Colonic mucosa (tissue), 4 donors: ENCODE measurements at regions not wholly inside any gene's neighbourhood (a gene's known extent, or its start where the extent isn't known, plus 50 kb on each side); places are given as distances from the start of the nearest gene placed in this dataset.

Experiments used
- DNase-seq: peaks from one replicate; pipeline ENCODE4 v3.0.0-alpha.2; 2020
- H3K27ac ChIP-seq: fragments of 200-600 bp; one replicate; pipeline ENCODE4 v1.8.0; 2021
- H3K27me3 ChIP-seq: fragments of 200-600 bp; one replicate; pipeline ENCODE4 v1.8.0; 2021
- H3K36me3 ChIP-seq: fragments of 200-600 bp; one replicate; pipeline ENCODE4 v1.8.0; 2021
- H3K4me1 ChIP-seq: fragments of 200-600 bp; one replicate; pipeline ENCODE4 v1.8.0; 2021; ENCODE audit warnings: mild to moderate bottlenecking
- H3K4me3 ChIP-seq: fragments of 200-600 bp; one replicate; pipeline ENCODE4 v1.8.0; 2021
- H3K9ac ChIP-seq, 2 donors: one replicate each; pipeline ENCODE4 v1.7.0; 2013; ENCODE audit warnings: control low read depth in 2 of 2, low read depth in 2 of 2, low read length in 2 of 2
- H3K9me3 ChIP-seq: fragments of 200-600 bp; one replicate; pipeline ENCODE4 v1.8.0; 2021
- CTCF ChIP-seq: fragments of 200-600 bp; IDR thresholded peaks from one replicate; pipeline ENCODE4 v1.8.0; 2022; ENCODE audit warnings: antibody characterized with exemption, mild to moderate bottlenecking
- intact Hi-C: fragments of 100-400 bp; cut with DNase I; formaldehyde crosslinking; loops from one replicate; pipeline ENCODE4 v1.14.1; 2022
- donor health status: healthy.
- donor health status: DM: no; HTN: no; CAD: no.
- donor health status: DM: no; HTN: no; CAD: no.

DNA sequence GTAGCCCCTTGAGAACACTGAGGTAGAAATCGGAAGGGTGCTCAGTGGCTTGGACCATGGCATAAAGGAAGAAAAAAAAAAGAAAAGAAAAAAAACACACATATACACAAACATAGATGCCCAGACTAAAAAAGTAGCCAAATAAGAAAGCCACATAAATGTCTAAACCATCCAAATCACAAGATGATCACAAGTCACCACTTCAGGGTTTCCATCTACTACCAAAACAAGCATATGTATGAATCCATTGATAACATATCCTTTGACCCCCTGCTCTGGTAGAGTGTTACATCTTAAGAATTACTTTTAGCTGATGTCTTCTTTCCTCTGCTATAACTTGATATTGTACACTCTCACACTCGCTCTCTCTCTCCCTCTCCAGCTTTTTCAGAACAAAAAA is 245.9 kb downstream of the AHR start:
- Histone ChIP-seq H3K4me1 (no peaks in the 10 kb centered on the region), H3K9me3 (no peaks in the 10 kb centered on the region), H3K27me3 (no peaks in the 10 kb centered on the region), H3K9ac (no peak overlapping the region), H3K4me3 (no peak overlapping the region), H3K27ac (no peak overlapping the region), H3K36me3 (no peaks in the 10 kb centered on the region)
- DNase-seq = no peak
- intact Hi-C loops = loop anchor here (10.0 kb wide), 1 partner anchor 100 kb away; no protein-coding TSS in a partner anchor
- no peak for TF ChIP-seq CTCF

DNA sequence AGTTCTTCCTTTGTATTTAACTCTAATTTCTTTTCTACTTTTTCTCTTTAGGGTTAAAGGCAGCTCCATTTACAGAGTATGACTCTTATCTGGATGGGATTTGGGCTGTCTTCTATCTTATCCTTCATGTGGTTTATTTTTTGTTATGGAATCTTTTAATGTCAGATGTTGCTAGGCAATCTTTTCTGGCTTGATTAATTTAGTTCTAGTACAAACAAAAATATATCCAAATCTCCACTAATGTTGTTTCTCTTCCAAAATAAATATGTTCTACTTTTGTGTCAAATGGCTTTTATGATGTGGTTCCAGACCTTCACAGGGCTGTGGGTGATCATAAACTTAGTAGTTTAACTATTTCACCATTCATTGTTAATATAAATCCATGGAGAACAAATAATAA is 246.9 kb downstream of the AHR start:
- H3K4me3 ChIP-seq = no peak overlapping the region
- no peak overlapping the region for H3K27ac ChIP-seq
- no peaks in the 10 kb centered on the region for H3K36me3 ChIP-seq
- no peaks in the 10 kb centered on the region for H3K4me1 ChIP-seq
- TF ChIP-seq CTCF = no peak
- no peaks in the 10 kb centered on the region for H3K9me3 ChIP-seq
- no peak for DNase-seq
- intact Hi-C loops = loop anchor here (10.0 kb wide), 1 partner anchor 99 kb away; no protein-coding TSS in a partner anchor
- no peaks in the 10 kb centered on the region for H3K27me3 ChIP-seq
- H3K9ac ChIP-seq = no peak overlapping the region

DNA sequence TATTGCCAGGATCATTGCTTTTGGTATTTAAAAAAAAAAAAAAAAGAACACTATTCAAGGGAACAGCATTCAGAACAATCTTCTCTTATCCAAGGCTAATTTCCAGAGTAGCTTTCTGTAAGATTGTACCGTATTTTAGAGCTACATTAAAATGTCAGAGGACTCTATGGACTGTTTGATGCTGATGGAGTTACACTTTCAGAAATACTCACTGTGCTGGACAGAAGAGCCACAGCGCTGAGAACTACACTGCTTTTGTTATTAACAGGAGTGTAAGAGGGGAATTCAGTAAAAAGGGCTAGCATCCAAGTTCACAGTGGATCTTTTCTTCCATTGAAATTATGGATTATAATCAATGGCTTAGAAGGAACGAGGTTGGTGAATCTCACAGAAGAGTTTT is 247.7 kb downstream of the AHR start:
- Histone ChIP-seq H3K9ac (no peak overlapping the region), H3K27ac (no peak overlapping the region), H3K9me3 (no peaks in the 10 kb centered on the region), H3K27me3 (no peaks in the 10 kb centered on the region), H3K36me3 (no peaks in the 10 kb centered on the region), H3K4me3 (no peak overlapping the region), H3K4me1 (no peaks in the 10 kb centered on the region)
- intact Hi-C loops = loop anchor here (10.0 kb wide), 1 partner anchor 99 kb away; no protein-coding TSS in a partner anchor
- no peak for TF ChIP-seq CTCF
- DNase-seq = no peak

DNA sequence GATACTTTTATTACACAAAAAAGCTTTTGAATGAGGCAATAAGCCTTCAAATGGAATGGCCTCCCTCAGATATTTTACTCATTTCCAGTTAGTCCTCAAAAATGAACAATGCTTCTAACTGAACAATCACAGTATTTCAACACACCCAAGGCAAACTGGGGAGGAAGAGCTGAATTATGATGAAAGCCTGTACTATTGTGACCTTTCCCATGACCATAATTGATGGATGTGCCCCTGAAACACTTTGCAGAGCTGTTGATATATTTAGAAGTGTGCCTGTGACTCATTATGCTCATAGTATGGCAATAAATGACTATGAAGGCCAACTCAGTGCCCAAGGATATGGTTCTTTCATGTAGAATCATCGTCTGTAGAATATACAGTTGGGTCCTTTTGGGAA is 248.1 kb downstream of the AHR start:
- Histone ChIP-seq H3K9ac (no peak overlapping the region), H3K36me3 (no peaks in the 10 kb centered on the region), H3K27ac (no peak overlapping the region), H3K4me1 (no peaks in the 10 kb centered on the region), H3K9me3 (no peaks in the 10 kb centered on the region), H3K4me3 (no peak overlapping the region), H3K27me3 (no peaks in the 10 kb centered on the region)
- no peak for TF ChIP-seq CTCF
- no peak for DNase-seq
- intact Hi-C loops = loop anchor here (10.0 kb wide), 1 partner anchor 98 kb away; no protein-coding TSS in a partner anchor

DNA sequence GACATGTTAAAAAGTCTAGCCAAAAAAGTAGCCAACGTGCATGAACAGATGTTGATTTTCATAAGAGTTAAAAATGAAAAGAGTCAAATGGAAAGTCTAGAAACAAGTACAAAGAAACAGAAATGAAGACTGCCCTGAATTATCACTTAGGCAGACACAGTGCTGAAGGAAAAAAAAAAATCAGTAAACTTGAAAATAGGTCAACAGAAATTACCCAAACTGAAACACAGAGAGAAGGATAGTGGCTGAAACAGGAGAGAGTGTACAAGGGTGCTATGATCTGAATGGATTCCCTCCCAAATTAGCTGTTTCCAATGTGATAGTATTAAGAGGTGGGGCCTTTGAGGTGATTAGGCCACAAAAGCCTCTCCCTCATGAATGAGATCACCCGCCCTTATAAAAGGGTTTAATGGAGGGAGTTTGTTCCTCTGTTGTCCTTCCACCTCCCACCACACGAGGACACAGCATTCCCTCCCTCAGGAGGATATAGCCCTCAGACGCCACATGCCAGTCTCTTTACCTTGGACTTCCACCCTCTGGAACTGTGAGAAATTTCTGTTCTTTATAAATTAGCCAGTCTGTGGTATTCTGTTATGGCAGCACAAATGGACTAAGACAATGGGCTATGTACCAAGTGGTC is 249.7 kb downstream of the AHR start:
- no peak for TF ChIP-seq CTCF
- H3K9me3 ChIP-seq = no peaks in the 10 kb centered on the region
- intact Hi-C loops = loop anchor here (10.0 kb wide), 1 partner anchor 97 kb away; no protein-coding TSS in a partner anchor
- no peak overlapping the region for H3K4me3 ChIP-seq
- H3K27me3 ChIP-seq = no peaks in the 10 kb centered on the region
- H3K4me1 ChIP-seq = no peaks in the 10 kb centered on the region
- no peak overlapping the region for H3K9ac ChIP-seq
- H3K27ac ChIP-seq = no peak overlapping the region
- no peak for DNase-seq
- H3K36me3 ChIP-seq = no peaks in the 10 kb centered on the region
